Esophagus muscularis mucosa (tissue), 2 donors: ENCODE measurements at regions not wholly inside any gene's neighbourhood (a gene's known extent, or its start where the extent isn't known, plus 50 kb on each side); places are given as distances from the start of the nearest gene placed in this dataset.

Source experiments
- EP300 ChIP-seq: sonication (generic); formaldehyde crosslinking; IDR thresholded peaks from one replicate; pipeline ENCODE4 v1.6.1; 2017; ENCODE audit warnings: antibody characterized with exemption
- POLR2A ChIP-seq: fragments of 450-650 bp; IDR thresholded peaks from one replicate; pipeline ENCODE4 v1.6.1; 2017; ENCODE audit warnings: antibody characterized with exemption, moderate library complexity, mild to moderate bottlenecking, low read depth

DNA sequence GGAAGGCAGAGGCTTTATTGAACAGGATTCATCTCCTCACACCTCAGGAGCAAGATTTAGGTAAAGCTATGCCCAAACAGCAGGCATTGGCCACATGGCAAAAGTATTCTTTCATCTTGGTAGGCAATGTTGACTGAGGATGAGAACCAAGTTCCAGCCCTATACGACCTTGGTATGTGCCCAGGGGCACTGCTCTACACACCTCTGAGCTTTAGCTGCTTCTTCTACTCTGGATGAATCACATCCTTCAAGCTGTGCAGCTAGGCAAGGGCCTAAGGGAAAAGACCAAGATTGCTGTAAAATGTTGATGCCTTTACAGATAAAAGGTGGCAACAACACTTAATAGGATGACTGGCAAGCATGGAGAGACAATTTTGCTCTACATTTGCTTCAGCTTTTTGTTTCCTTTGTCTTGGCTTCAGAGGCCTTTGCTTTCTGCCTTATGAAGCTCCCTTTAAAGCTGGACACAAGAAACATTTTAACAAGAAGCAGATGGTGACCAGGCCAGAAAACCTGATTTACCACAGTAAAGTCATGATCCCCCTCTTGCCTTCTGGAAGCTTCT is 183.3 kb upstream of the KITLG start:
- TF ChIP-seq POLR2A (no peak), EP300 (no peak)
